HG03060 (cell line): ENCODE measurements at regions not wholly inside any gene's neighbourhood (a gene's known extent, or its start where the extent isn't known, plus 50 kb on each side); places are given as distances from the start of the nearest gene placed in this dataset.
"Not testable (repeated sequence)": the region's sequence is repeated elsewhere in the genome, so short reads cannot be mapped to it uniquely, and the experiment has no call there.

Source experiments
- ATAC-seq: cut with Tn5 transposase; IDR thresholded peaks from one replicate; pipeline ENCODE4 v1.9.1; 2021; ENCODE audit warnings: low read depth, moderate number of reproducible peaks; ENCODE audit not compliant: unreplicated experiment

DNA sequence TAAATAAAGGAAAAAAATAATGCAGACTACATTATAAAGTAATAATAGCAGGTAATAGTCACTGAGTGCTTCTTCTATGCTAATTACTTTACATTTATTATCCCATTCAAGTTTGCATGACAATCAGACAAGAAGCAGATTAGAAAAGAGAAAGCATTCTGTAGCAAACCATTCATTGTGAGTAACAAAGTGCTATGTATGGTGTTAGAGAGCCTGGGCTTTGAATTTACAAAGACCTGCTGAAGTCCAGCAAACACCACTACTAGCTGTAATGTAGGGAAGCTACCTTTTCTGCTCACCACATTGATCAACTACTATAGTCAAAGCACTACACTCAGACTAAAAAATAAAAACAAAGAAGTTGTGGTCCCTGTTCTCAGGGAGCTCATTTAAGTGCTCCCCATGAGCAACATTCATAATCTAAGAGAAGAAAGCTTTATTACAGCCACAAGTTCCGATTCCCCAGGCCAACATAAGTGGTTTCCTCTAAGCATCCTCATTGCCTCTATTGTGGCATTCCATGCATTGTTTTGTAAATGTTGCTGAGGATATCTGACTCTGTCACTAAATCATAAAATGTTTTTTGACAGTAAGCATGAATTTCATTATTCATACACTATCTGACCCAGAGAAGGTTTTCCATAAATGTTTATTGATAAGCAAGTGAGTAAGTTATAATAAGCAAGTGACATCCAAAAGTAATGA is 108.5 kb downstream of the FOXD4L6 start:
- not testable (repeated sequence) for ATAC-seq

DNA sequence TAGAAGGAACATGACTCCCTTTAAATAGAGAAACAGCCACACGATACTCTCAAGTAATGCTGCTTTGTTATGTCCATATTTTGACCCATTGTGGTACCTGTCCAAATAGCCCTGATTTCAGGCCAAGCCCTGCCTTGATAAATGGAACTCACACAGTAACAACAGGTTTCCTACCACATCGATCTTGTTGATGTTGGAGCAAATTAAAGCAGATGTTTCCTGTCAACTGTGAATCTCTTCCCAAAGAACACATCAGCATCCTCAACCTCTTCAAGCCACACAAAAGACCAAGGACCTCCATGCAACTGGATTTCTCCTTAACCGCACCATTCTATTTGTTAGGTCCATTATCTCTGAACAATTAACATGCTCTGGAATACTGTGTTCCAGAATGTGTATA is 109.5 kb downstream of the FOXD4L6 start:
- ATAC-seq: not testable (repeated sequence)

DNA sequence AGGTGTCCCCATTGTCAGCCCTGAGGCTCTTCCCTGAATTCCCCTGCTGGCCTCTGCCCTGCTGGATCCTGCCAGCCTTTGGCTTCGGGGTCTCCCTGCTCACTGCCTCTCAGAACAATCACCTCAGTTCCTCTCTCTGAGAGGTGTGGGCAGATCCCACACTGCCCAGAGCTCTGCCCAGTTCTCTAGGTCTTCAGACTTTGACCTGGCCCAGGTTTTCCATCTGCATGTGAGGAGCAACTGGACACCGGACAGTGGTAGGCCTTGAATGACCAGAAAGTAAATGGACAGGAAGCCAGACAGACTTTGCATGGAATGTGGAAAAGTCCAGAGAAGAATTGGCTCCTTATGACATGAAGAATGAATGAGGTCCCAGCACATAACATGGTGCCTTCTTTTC is 111.8 kb downstream of the FOXD4L6 start:
- ATAC-seq: not testable (repeated sequence)

DNA sequence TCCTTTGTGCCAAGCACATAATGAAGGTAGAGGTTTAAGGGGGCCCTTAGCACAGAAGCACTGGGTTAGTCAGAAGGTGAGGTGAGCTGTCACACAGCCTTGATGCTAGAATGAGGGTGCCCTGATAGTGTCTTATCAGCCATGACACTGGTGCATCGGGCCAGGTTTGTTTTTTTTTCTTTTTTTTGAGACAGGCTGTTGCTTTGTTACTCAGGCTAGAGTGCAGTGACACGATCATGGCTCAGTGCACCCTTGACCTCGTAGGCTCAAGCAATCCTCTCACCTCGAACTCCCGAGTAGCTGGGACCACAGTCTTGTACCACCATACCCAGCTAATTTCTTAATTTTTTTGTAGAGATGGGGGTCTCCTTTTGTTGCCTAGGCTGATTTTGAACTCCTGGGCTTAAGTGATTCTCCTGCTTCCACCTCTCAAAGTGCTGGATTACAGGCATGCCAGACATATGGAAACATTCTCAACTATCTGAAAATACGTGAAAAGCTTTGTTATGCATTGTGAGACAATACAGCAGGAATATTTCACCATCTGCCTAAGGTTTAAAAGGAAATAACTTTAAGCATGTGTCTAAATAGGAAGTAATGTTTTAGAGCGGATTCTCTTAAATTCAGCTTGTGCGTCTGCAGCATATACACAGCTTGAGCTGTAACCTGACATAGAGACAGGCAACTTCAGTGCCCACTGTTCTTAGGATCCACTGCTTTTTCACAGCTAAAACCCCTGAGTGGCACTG is 128.4 kb downstream of the FOXD4L6 start:
- not testable (repeated sequence) for ATAC-seq

DNA sequence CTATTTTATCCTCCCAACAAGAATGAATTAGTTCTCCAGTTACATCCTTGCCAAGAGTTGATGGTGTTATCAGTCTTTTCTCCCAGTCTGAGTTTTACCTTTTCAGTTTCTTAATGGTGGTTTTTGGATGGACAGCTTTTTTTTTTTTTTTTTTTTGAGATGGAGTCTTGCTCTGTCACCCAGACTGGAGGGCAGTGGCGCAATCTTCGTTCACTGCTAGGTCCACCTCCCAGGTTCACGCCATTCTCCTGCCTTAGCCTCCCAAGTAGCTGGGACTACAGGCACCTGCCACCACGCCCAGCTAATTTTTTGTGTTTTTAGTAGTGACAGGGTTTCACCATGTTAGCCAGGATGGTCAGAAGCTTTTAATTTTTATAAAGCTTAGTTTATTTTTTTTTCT is 133.0 kb downstream of the FOXD4L6 start:
- ATAC-seq: not testable (repeated sequence)

DNA sequence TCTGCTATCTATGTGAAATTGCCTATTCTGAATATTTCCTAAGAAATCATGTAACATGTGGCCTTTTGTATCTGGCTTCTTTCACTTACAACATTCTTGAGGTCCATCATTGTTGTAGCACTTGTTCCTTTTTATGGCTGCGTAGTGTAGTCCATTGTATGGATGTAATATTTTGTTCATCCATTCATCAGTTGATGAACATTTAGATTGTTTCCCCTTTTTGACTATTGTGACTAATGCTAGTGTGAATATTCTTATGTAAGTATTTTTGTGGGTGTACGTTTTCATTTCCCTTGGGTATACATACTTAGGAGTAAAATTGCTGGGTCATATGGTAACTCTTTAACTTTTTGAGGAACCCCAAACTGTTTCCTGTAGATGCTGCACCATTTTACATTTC is 134.6 kb downstream of the FOXD4L6 start:
- not testable (repeated sequence) for ATAC-seq

DNA sequence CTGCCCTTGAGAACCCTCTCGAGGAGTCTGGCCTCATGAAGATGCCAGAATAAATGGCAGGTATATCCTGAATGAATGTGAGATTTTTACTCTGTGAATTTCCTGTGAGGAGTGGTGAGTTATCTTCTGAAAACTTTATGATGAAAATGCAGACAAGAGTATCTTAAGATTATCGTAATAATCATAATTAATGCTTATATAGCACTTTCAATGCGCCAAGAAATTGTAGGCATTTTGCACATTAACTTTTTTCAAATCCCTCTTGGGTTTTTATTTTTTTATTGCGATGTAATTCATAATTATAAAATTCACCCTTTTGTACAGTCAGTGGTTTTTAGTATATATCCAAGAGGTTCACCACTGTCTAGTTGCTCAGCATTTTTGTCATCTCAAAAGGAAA is 135.1 kb downstream of the FOXD4L6 start:
- not testable (repeated sequence) for ATAC-seq

DNA sequence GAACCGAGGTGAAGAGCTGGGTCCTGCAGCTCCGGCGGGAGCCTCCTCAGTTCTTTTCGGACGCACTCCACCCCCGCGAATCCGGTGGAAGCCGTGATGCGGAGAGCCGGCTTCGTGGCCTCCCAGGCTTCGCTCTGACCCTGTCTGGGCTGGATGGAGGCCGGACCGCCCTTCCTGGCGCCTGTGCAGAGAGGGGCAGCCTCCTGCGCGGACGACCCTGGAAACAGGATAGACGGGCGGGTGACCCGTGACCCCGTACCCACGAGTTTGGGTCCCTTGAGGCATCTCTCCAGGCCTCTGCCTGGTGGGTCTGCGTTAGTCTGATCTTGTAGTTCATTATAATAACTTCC is 136.0 kb downstream of the FOXD4L6 start:
- not testable (repeated sequence) for ATAC-seq

DNA sequence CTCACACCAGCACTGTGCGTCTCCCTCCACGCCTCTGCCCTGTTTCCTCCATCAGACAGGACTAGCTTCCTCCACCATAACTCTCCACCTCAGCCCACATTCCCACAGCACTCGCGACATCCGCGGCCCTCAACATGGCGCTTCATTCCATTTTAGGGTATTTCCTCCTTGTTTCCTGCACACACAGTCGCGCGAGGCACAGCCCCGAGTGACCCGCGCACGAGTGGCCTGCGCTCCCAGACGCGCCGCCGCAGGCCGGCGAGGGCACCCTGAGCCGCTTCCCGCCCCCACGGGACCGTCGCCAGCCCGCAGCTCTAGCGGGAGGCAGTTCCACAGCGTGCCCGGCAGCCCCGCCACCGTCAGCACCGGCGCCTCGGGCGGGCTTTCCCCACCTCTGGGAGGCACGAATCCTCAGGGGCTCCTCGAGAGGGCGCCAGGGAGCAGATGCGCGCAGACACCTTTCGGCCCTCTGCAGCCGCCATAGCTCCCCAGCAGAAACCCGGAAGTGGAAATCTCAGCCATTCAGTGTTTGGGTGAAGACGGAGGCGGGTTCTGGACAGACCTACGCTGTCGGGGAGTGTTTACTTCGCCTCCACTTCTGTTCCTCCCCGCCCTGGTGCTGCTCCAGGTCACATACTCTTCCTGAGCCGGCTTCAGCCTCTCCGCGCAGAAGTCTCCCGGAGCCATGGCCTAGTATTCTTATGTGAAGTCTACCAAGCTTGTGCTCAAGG is 136.6 kb downstream of the FOXD4L6 start:
- peak; percentile 100 for ATAC-seq

DNA sequence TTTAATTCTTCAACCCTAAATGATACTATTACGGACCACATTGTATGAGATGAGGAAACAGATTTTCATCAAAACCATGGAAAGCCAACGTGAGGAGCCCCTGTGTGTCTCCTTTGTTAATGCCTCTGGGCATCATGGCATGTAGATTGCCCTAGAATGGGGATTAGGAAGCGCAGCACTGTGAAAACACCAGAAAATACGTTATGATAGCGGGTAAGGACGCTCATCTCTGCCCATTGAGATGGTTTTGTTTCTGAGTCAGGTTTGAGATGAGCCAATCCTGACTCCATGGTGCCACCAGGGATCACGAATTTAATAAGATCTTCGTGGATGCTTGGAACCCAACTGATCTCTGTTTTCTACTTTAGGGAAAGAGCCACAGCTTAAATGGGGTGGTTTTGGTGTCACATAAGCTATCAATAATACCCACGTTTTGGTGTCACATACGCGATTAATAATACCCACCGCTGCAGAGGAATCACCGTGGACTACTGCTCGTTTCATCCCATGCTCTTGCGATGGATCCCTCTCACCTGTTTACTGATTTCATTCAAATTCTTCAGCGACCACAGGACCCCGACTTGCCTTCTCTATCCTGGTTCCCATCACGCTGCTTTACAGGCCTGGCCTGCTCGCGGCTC is 137.3 kb downstream of the FOXD4L6 start:
- not testable (repeated sequence) for ATAC-seq

DNA sequence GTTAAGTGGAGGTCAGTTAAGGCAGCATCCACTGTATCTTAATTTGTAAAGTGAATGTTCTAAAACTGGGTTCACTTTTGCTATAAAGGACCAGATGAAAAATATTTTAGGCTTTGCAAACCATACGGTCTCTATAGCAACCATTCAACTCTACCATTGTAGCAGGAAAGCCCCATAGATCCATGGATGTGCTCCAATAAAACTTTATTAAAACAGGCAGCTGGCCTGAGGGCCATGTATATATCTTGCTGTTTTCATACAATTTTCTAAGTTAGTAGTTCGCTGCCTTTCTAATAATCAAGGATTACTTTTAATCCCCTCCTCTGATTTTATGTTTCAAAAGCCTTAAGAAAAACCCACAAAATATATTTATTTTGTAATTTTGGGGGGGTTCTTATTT is 142.1 kb downstream of the FOXD4L6 start:
- not testable (repeated sequence) for ATAC-seq

DNA sequence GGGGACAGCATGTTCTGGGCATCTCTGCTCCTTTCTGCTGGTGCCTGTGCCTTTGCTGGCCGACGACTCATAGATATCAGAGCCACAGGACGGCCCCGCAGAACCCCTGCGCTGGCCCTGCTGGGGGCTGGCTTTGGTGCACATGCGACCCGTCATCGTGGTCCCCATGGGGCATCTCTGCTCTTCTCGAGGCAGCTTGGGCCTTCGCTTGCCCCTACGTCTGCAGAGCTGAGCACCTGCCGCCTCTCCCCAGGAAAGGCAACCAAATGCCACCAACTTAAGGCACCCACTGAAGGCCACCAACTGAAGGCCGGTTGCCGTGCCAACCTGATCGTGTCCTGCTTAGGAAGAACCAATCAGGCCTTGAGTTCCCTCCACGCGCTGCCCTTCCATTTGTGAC is 153.1 kb downstream of the FOXD4L6 start:
- ATAC-seq: not testable (repeated sequence)

DNA sequence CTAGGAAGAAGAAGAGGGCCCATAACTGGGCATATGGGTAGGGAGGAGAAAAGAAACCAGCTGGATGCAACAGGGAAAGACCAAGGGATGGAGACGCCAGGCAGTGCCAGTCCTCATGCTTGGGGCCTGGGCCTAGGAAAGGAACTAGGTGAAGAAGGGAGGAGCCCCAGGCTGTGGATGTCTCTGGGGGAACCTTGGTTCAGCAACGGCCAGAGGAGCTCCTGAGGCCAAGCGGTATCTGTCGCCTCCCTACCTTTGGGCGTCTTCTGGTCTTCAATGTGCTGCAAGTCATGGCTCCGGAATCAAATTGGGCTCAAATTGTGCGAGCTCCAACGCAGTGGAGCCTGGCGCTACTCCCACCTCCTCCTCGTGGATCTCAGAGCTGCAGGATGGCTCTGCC is 153.6 kb downstream of the FOXD4L6 start:
- not testable (repeated sequence) for ATAC-seq

DNA sequence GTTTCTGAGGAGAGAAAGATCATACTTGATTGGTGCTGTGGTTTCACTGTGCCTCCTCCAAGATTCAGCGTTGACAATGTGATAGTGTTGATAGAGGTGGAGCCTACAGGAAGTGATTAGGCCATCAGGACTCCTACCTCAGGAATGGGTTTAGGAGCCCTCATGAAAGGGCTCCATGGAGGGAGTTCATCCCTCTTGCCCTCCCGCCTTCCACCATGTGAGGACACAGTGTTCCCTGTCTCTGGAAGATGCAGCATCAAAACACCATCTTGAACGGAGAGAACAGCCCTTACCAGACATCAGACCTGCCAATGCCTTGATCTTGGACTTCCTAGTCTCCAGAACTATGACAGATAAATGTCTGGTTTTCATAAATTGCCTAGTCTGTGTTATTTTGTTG is 156.7 kb downstream of the FOXD4L6 start:
- ATAC-seq: not testable (repeated sequence)

DNA sequence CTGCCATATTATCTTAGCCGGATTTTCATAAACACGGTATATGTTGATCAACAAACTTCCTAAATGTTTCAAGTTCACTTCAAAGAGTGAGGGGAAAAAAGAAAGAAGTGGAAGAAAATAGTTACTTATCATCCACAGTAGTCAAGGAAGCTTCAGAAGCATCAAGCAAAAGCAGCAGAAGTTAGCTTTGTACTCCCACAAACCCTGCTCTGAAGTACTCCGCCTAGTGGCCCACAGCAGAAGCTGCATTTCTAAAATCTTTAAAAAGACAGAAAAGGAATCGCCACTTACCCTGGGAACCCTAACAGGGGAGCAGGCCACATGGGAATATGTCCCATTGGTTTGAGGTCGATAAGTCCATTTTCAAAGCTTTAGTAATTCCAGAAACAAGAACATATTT is 158.1 kb downstream of the FOXD4L6 start:
- ATAC-seq: not testable (repeated sequence)

DNA sequence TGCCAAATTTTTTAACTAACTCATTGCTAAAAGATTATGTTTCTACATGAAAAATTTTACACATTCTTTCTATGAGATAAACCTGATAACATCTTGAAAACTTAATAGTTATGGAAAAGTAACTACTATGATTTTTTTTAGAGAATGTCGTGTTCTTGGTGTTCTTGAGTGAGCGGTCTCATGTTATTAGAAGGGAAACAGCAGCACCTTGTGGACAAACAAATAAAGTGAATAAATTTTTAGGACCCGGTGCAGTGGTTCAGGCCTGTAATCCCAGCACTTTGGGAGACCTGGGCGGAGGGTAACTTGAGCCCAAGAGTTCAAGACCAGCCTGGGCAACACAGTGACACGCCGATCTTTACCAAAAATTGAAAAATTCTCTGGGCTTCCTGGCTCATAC is 166.0 kb downstream of the FOXD4L6 start:
- not testable (repeated sequence) for ATAC-seq

DNA sequence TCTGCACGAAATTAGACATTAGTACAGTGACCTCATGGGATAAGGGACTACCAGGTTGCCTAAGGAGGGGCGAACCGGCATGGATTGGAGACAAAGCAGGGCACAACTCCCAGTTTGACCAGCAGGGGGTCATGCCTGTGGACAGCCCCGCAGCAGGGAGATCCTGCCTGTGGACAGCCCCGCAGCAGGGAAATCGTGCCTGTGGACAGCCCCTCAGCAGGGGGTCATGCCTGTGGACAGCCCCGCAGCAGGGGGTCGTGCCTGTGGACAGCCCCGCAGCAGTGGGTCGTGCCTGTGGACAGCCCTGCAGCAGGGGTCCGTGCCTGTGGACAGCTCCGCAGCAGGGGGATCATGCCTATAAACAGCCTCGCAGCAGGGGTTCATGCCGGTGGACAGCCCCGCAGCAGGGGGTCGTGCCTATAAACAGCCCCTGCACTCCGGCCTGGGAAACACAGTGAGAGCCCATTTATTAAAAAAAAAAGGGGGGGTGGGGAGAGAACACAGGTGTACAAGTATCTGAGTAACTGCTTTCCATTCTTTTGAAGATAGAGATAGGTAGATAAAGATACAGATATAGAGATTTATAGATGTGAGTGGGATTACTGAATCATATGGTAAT is 176.5 kb downstream of the FOXD4L6 start:
- not testable (repeated sequence) for ATAC-seq

DNA sequence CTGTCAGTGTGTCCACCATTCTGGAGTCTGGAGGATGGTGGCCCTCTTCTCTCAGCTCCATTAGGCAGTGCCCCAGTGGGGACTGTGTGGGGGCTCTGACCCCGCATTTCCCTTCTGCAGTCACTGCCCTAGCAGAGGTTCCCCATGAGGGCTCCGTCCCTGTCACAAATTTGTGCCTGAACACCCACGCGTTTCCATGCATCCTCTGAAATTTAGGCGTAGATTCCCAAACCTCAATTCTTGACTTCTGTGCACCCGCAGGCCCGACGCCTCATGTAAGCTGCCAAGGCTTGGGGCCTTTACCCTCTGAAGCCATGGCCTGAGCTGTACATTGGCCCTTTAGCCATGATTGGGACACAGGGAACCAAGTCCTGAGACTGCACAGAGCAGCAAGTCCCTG is 182.3 kb downstream of the FOXD4L6 start:
- ATAC-seq: not testable (repeated sequence)

DNA sequence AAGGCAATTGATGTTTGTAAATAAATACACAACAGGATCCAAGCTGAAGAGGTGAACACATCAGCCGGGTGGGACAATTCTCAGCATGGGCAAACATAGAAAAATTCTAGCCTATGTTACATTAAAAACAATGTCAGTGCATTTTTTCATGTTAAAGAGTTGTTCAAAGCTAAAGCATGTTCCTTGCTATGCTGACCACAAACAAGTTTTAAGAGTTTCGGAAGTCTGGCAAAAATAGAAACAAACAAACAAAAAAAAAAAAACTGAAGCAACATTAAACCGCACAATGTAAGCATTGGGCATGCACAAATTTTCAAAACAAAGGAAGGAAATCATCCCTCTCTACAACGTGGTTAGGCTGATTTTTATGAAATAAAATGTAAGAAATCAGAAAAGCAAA is 185.8 kb downstream of the FOXD4L6 start:
- not testable (repeated sequence) for ATAC-seq

DNA sequence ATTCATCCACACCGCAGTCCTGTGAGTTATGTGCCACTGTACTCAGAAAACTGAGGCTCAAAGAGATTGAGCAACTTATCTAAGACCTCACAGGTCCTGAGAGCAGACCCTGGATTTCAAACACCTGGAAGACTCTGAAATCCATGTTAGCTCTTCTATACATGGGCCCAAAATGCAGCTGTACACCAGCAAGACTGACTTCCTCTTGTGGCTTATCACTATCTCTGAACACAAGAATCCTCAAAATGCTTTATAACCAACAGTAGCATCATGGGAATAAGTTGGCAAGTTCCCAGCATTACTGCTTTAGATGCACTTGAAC is 188.6 kb downstream of the FOXD4L6 start:
- ATAC-seq: not testable (repeated sequence)
